Endothelial cell of umbilical vein (primary cell): ENCODE measurements at regions not wholly inside any gene's neighbourhood (a gene's known extent, or its start where the extent isn't known, plus 50 kb on each side); places are given as distances from the start of the nearest gene placed in this dataset.

Source experiments
- BruUV-seq: library from RNA; stranded (reverse); fragments of 400-500 nt; replicated peaks from 2 replicates; lab custom pipeline; 2021; lab: Mats Ljungman, UMichigan
- CTCF ChIA-PET: fragments of 300-600, 350-600 bp; sonication (Branson Sonifier 250); formaldehyde crosslinking; loops from one replicate; lab custom pipeline; 2021; ENCODE audit warnings: antibody characterized with exemption, inconsistent platforms; lab: Charles Lee
- POLR2A ChIA-PET: fragments of 300-600, 350-600 bp; sonication (Branson Sonifier 250); formaldehyde crosslinking; loops from one replicate; lab custom pipeline; 2021; ENCODE audit warnings: antibody characterized with exemption, inconsistent platforms; lab: Charles Lee
- DNase-seq: peaks from one replicate; pipeline ENCODE4 v3.0.0-alpha.2; 2011; ENCODE audit warnings: low read depth, low spot score
- FAIRE-seq: peaks from 2 replicates; lab custom pipeline; 2011; peaks lifted over from hg19 to GRCh38; lab: Jason Lieb, UNC
- H2AFZ ChIP-seq: 2 replicates; pipeline ENCODE4 v1.6.0; 2012; ENCODE audit warnings: low read depth, low read length, control low read depth, inconsistent platforms
- H3K27ac ChIP-seq: 2 replicates; pipeline ENCODE4 v1.5.1; 2011; ENCODE audit warnings: low read depth, mild to moderate bottlenecking, control low read depth, low read length, moderate library complexity; ENCODE audit not compliant: insufficient read depth
- H3K27me3 ChIP-seq, 2 experiments: 2 replicates each; pipeline versions ENCODE4 v1.6.0 to v1.6.1; 2011; ENCODE audit warnings: low read length in 2 of 2, mixed read lengths in 1 of 2; ENCODE audit not compliant: control insufficient read depth in 2 of 2, insufficient read depth in 2 of 2
- H3K36me3 ChIP-seq, 2 experiments: 2 replicates in 1 of 2; 3 replicates in 1 of 2; pipeline ENCODE4 v1.5.1; 2011; ENCODE audit warnings: low read length in 2 of 2, mild to moderate bottlenecking in 1 of 2, moderate library complexity in 1 of 2; ENCODE audit not compliant: control insufficient read depth in 2 of 2, insufficient read depth in 2 of 2; ENCODE audit errors: extremely low read depth in 1 of 2
- H3K4me1 ChIP-seq: 3 replicates; pipeline ENCODE4 v1.5.1; 2011; ENCODE audit warnings: mild to moderate bottlenecking, low read length; ENCODE audit not compliant: control insufficient read depth, insufficient read depth; ENCODE audit errors: extremely low read depth
- H3K4me2 ChIP-seq: 2 replicates; pipeline ENCODE4 v1.6.1; 2011; ENCODE audit warnings: low read length, control low read depth, mixed read lengths; ENCODE audit not compliant: insufficient read depth
- H3K4me3 ChIP-seq, 3 experiments: fragments of 200-600 bp in 1 of 3; sonication (generic), shearing (Covaris generic) in 1 of 3; replicated peaks in 1 of 3; 2 replicates each; pipeline ENCODE4 v1.5.1; 2011 to 2016; ENCODE audit warnings: control low read depth in 3 of 3, low read length in 3 of 3, mild to moderate bottlenecking in 2 of 3, inconsistent platforms in 1 of 3, low read depth in 1 of 3, moderate library complexity in 1 of 3; ENCODE audit not compliant: insufficient read depth in 1 of 3
- H3K79me2 ChIP-seq: 2 replicates; pipeline ENCODE4 v1.6.0; 2012; ENCODE audit warnings: low read length, inconsistent platforms; ENCODE audit not compliant: control insufficient read depth, insufficient read depth
- H3K9ac ChIP-seq: replicated peaks from 2 replicates; pipeline ENCODE3; 2011; ENCODE audit warnings: low read length, control low read depth; ENCODE audit not compliant: insufficient read depth; ENCODE audit errors: extremely low read depth
- H3K9me1 ChIP-seq: replicated peaks from 3 replicates; pipeline ENCODE4 v1.6.0; 2011; ENCODE audit warnings: mild to moderate bottlenecking, low read length; ENCODE audit not compliant: control insufficient read depth, insufficient read depth; ENCODE audit errors: extremely low read depth
- H3K9me3 ChIP-seq: replicated peaks from 2 replicates; pipeline ENCODE4 v1.5.1; 2012; ENCODE audit warnings: low read length, inconsistent platforms; ENCODE audit not compliant: control insufficient read depth, insufficient read depth
- H4K20me1 ChIP-seq: replicated peaks from 2 replicates; pipeline ENCODE3; 2011; ENCODE audit warnings: mild to moderate bottlenecking, low read length; ENCODE audit not compliant: control insufficient read depth, insufficient read depth; ENCODE audit errors: extremely low read depth
- CTCF ChIP-seq, 2 donors: IDR thresholded peaks; 1 replicate in 1 of 2; 2 replicates in 1 of 2; pipeline ENCODE4 v1.5.1; 2011; ENCODE audit warnings: low read length in 2 of 2, mild to moderate bottlenecking in 2 of 2, moderate library complexity in 2 of 2, control low read depth in 1 of 2, inconsistent platforms in 1 of 2, low read depth in 1 of 2; ENCODE audit not compliant: insufficient read depth in 1 of 2; ENCODE audit errors: extremely low read depth in 1 of 2
- EZH2 ChIP-seq: IDR thresholded peaks from 2 replicates; pipeline ENCODE4 v1.6.1; 2012; ENCODE audit warnings: borderline replicate concordance, low read depth, mild to moderate bottlenecking, moderate library complexity, low read length, inconsistent platforms; ENCODE audit not compliant: severe bottlenecking
- FOS ChIP-seq: IDR thresholded peaks from 2 replicates; pipeline ENCODE4 v1.6.1; 2011; ENCODE audit warnings: mild to moderate bottlenecking, low read length, moderate library complexity, borderline replicate concordance; ENCODE audit not compliant: insufficient read depth
- GATA2 ChIP-seq: IDR thresholded peaks from 2 replicates; pipeline ENCODE4 v1.7.0; 2011; ENCODE audit warnings: low read depth, mild to moderate bottlenecking, moderate library complexity, mixed read lengths, low read length; ENCODE audit not compliant: insufficient read length, insufficient read depth
- JUN ChIP-seq: IDR thresholded peaks from 2 replicates; pipeline ENCODE4 v1.6.1; 2011; ENCODE audit warnings: borderline replicate concordance, low read depth; ENCODE audit not compliant: insufficient read length, insufficient read depth
- MAX ChIP-seq: IDR thresholded peaks from 2 replicates; pipeline ENCODE4 v1.6.1; 2011; ENCODE audit not compliant: insufficient read depth, insufficient read length
- MYC ChIP-seq: IDR thresholded peaks from one replicate; pipeline ENCODE4 v1.6.1; 2011; ENCODE audit warnings: mild to moderate bottlenecking, low read depth, low read length
- POLR2A ChIP-seq: IDR thresholded peaks from 2 replicates; pipeline ENCODE4 v1.6.1; 2012; ENCODE audit warnings: low read depth, mild to moderate bottlenecking, control low read depth, low read length
- POLR2AphosphoS5 ChIP-seq: IDR thresholded peaks from 2 replicates; pipeline ENCODE4 v1.6.1; 2012; ENCODE audit warnings: low read depth, mild to moderate bottlenecking, control low read depth, low read length, moderate library complexity; ENCODE audit not compliant: insufficient read depth
- dilution Hi-C: fragments of 300-500 bp; cut with MboI; formaldehyde crosslinking; loops from one replicate; pipeline ENCODE4 v1.15.0; 2019; ENCODE audit warnings: low sequenced_read_pairs; ENCODE audit not compliant: extremely low pct_ligation_motif_present
- intact Hi-C: fragments of 100-400 bp; cut with micrococcal nuclease; formaldehyde crosslinking; loops from one replicate; pipeline ENCODE4 v1.10.0; 2022

GRCh38 chr10:107978455-107978854 lies 813.9 kb upstream of the SORCS1 start:
- ChIA-PET POLR2A (no interaction called here), CTCF (no interaction called here)
- BruUV-seq = no TSS peak
- H3K9ac ChIP-seq = no peak overlapping the region
- no peaks in the 10 kb centered on the region for H3K36me3 ChIP-seq
- no peak overlapping the region for H3K4me3 ChIP-seq
- H4K20me1 ChIP-seq = no peaks in the 10 kb centered on the region
- H3K79me2 ChIP-seq = no peaks in the 10 kb centered on the region
- H3K9me3 ChIP-seq = no peaks in the 10 kb centered on the region
- no peak overlapping the region for H3K4me2 ChIP-seq
- H3K27me3 ChIP-seq = no peaks in the 10 kb centered on the region
- no peak overlapping the region for H3K27ac ChIP-seq
- DNase-seq = no peak
- no peaks in the 10 kb centered on the region for H3K9me1 ChIP-seq
- TF ChIP-seq EZH2 (no peak), JUN (no peak), FOS (no peak)
- intact Hi-C loops (no loop called here), dilution Hi-C loops (no loop called here)
- H2AFZ ChIP-seq = no peak overlapping the region
- FAIRE-seq = no peak
- no peaks in the 10 kb centered on the region for H3K4me1 ChIP-seq

- CTCF ChIA-PET = no interaction called here
- intact Hi-C loops = no loop called here
- Histone ChIP-seq H3K4me1 (no peaks in the 10 kb centered on the region), H3K9ac (no peak overlapping the region), H3K4me3 (no peak overlapping the region), H2AFZ (no peak overlapping the region), H3K36me3 (no peaks in the 10 kb centered on the region), H3K27me3 (no peaks in the 10 kb centered on the region), H3K27ac (no peak overlapping the region), H4K20me1 (no peaks in the 10 kb centered on the region), H3K4me2 (no peak overlapping the region), H3K9me3 (peaks cover 2% of the 10 kb centered on the region), H3K79me2 (no peaks in the 10 kb centered on the region), H3K9me1 (no peaks in the 10 kb centered on the region)
- POLR2A ChIA-PET = no interaction called here
- dilution Hi-C loops = no loop called here
- no peak for FAIRE-seq
- no peak for DNase-seq
- BruUV-seq = no TSS peak
- TF ChIP-seq CTCF (IDR thresholded peaks at IDR 0.05; ENCODE audit: extremely low read depth in 1 of 2, insufficient read depth in 1 of 2, low read depth in 1 of 2, low read length in 2 of 2) (no peak), POLR2A (no peak), JUN (no peak), MAX (no peak), POLR2AphosphoS5 (no peak), EZH2 (no peak), MYC (no peak), GATA2 (no peak), FOS (no peak)
Observed at GRCh38 chr10:107971973-107972372, 807.5 kb upstream of the SORCS1 start.
